Neutrophil (primary cell): ENCODE measurements at regions not wholly inside any gene's neighbourhood (a gene's known extent, or its start where the extent isn't known, plus 50 kb on each side); places are given as distances from the start of the nearest gene placed in this dataset.

Experiments
- H3K27ac ChIP-seq: fragments of 200-600 bp; sonication (generic); 2 replicates; pipeline ENCODE4 v1.5.1; 2016; ENCODE audit warnings: mild to moderate bottlenecking, moderate library complexity
- H3K27me3 ChIP-seq: fragments of 200-600 bp; sonication (generic); 2 replicates; pipeline ENCODE4 v1.6.0; 2016; ENCODE audit warnings: mild to moderate bottlenecking
- H3K36me3 ChIP-seq: fragments of 200-600 bp; sonication (generic); 2 replicates; pipeline ENCODE4 v1.5.1; 2017
- H3K4me1 ChIP-seq, 2 experiments: fragments of 200-600 bp in 1 of 2; sonication (generic) in 1 of 2; 1 replicate in 1 of 2; 2 replicates in 1 of 2; pipeline versions ENCODE4 v1.5.1 to v1.6.1; 2013 to 2016; ENCODE audit warnings: low read depth in 1 of 2, low read length in 1 of 2, mild to moderate bottlenecking in 1 of 2, moderate library complexity in 1 of 2; ENCODE audit not compliant: control insufficient read depth in 1 of 2, insufficient read depth in 1 of 2
- H3K4me3 ChIP-seq, 2 experiments: fragments of 200-600 bp in 1 of 2; sonication (generic) in 1 of 2; 1 replicate in 1 of 2; 2 replicates in 1 of 2; pipeline ENCODE4 v1.5.1; 2013 to 2016; ENCODE audit warnings: low read depth in 1 of 2, low read length in 1 of 2, mild to moderate bottlenecking in 1 of 2, moderate library complexity in 1 of 2
- H3K9me3 ChIP-seq: fragments of 200-600 bp; sonication (generic); 2 replicates; pipeline ENCODE4 v1.5.1; 2016
- CTCF ChIP-seq: fragments of 200-600 bp; sonication (generic); IDR thresholded peaks from 2 replicates; pipeline ENCODE4 v1.5.1; 2016; ENCODE audit warnings: antibody characterized with exemption

- no peak for TF ChIP-seq CTCF
- no peaks in the 10 kb centered on the region for H3K36me3 ChIP-seq
- H3K9me3 ChIP-seq: no peaks in the 10 kb centered on the region
- H3K27me3 ChIP-seq: no peaks in the 10 kb centered on the region
- no peak overlapping the region for H3K4me3 ChIP-seq
- no peak overlapping the region for H3K27ac ChIP-seq
- H3K4me1 ChIP-seq: no peaks in the 10 kb centered on the region
These were observed 345.5 kb downstream of the CD83 start for GRCh38 chr6:14463110-14463509.

GRCh38 chr6:14464055-14464454 lies 346.5 kb downstream of the CD83 start:
- TF ChIP-seq CTCF: no peak
- no peaks in the 10 kb centered on the region for H3K36me3 ChIP-seq
- H3K9me3 ChIP-seq: no peaks in the 10 kb centered on the region
- no peaks in the 10 kb centered on the region for H3K4me1 ChIP-seq
- H3K27me3 ChIP-seq: no peaks in the 10 kb centered on the region
- H3K4me3 ChIP-seq: no peak overlapping the region
- H3K27ac ChIP-seq: no peak overlapping the region

- no peaks in the 10 kb centered on the region for H3K9me3 ChIP-seq
- TF ChIP-seq CTCF: no peak
- no peaks in the 10 kb centered on the region for H3K36me3 ChIP-seq
- no peaks in the 10 kb centered on the region for H3K27me3 ChIP-seq
- no peak overlapping the region for H3K4me3 ChIP-seq
- no peaks in the 10 kb centered on the region for H3K4me1 ChIP-seq
- no peak overlapping the region for H3K27ac ChIP-seq
These were observed 347.1 kb downstream of the CD83 start for GRCh38 chr6:14464716-14465115.

- H3K4me3 ChIP-seq: no peak overlapping the region
- no peaks in the 10 kb centered on the region for H3K36me3 ChIP-seq
- no peaks in the 10 kb centered on the region for H3K9me3 ChIP-seq
- H3K27me3 ChIP-seq: no peaks in the 10 kb centered on the region
- no peak for TF ChIP-seq CTCF
- H3K4me1 ChIP-seq: no peaks in the 10 kb centered on the region
- no peak overlapping the region for H3K27ac ChIP-seq
These were observed 348.7 kb downstream of the CD83 start for GRCh38 chr6:14466278-14466677.

GRCh38 chr6:14467591-14467990 lies 350.0 kb downstream of the CD83 start:
- H3K9me3 ChIP-seq: no peaks in the 10 kb centered on the region
- H3K27me3 ChIP-seq: no peaks in the 10 kb centered on the region
- H3K4me3 ChIP-seq: no peak overlapping the region
- TF ChIP-seq CTCF: no peak
- H3K4me1 ChIP-seq: no peaks in the 10 kb centered on the region
- H3K27ac ChIP-seq: no peak overlapping the region
- H3K36me3 ChIP-seq: no peaks in the 10 kb centered on the region
